GM18508 (cell line): ENCODE measurements at regions not wholly inside any gene's neighbourhood (a gene's known extent, or its start where the extent isn't known, plus 50 kb on each side); places are given as distances from the start of the nearest gene placed in this dataset.
"Not testable (repeated sequence)": the region's sequence is repeated elsewhere in the genome, so short reads cannot be mapped to it uniquely, and the experiment has no call there.

Experiments
- ATAC-seq: cut with Tn5 transposase; IDR thresholded peaks from one replicate; pipeline ENCODE4 v1.9.1; 2021; ENCODE audit warnings: moderate number of reproducible peaks; ENCODE audit not compliant: insufficient read depth, unreplicated experiment

DNA sequence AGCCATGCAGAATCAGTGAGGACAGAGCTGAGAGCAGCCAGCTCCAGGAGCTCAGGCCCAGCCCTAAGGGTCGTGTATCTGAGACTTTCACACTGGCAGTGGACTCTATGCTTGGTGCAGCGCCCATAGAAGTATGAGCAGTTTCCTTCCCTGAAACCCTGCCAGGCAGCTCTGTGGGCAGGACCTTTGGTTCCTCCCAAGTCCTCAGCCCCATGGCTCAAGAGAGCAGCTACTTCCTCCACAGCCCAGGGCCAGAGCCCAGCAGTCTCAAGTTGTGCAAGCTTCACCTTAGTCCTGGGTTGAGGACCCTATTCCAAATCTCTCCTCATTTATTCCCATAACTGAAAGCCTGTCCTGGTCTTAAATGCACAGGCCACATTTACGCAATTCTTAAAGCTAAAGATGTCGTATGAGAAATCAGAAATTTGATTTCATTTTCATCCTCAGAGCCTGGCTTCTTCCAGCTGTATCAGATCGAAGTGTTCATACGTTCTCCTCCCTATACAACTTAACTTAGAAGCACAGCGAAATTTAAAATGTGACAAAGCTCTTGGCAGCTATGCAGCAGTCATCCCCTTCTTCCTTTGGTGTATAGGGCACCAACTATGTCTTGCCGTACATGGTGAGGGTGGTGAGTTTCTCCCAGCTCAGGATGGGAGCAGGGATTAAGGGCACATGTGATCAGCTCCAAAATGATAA is 1337.1 kb downstream of the RPIA start:
- ATAC-seq = not testable (repeated sequence)

DNA sequence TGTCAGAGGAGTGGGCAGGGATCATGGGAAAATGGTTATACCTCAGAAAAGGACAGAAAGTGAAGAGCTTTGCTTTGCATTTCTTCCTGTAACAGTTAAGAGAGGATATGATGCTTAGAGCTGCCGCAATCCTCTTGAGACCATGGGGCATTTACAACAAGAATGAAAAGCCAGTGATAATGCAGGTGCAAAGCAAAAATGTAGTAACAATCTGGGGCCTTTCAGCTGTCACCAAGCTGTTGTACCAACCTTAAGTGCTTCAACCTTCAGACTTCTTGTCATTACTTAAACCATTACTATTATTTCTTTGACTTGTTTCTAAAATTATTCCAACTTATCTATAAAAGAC is 1337.6 kb downstream of the RPIA start:
- ATAC-seq = not testable (repeated sequence)

DNA sequence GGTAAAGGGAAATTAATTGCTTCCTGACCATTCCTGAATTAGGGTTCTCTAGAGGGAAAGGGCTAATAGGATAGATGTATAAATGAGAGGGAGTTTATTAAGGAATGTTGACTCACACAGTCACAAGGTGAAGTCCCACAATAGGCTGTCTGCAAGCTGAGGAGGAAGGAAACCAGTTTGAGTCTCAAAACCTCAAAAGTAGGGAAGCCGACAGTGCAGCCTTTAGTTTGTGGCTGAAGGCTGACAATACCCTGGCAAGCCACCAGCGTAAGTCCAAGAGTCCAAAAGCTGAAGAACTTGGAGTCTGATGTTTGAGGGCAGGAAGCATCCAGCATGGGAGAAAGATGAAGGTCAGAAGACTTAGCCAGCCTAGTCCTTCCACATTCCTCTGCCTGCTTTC is 1340.8 kb downstream of the RPIA start:
- ATAC-seq = not testable (repeated sequence)

DNA sequence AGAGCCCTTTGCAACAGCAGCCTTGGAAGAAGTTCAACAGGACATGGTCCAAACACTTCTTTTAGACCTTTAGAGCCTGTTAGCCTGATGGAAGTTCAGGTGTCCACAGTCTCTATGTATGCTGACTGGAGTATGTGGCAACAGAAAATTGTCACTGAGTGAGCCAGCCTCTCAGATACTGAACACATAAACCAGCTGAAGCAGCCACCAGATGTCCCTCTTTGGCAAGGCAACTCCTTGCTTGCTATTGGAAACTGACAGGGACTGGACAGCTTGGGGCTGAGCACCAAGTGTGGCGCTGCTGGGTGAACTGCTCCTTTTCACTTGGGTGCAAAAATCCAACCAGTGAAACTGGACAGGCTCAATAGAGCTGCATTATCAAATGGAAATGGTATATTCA is 1344.9 kb downstream of the RPIA start:
- not testable (repeated sequence) for ATAC-seq

DNA sequence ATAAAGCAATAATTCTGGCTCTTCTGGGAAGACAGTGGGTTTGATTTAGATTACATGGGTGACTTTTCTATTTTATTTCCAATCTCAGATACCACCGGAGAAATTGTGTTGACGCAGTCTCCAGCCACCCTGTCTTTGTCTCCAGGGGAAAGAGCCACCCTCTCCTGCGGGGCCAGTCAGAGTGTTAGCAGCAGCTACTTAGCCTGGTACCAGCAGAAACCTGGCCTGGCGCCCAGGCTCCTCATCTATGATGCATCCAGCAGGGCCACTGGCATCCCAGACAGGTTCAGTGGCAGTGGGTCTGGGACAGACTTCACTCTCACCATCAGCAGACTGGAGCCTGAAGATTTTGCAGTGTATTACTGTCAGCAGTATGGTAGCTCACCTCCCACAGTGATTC is 1347.6 kb downstream of the RPIA start:
- ATAC-seq = not testable (repeated sequence)

DNA sequence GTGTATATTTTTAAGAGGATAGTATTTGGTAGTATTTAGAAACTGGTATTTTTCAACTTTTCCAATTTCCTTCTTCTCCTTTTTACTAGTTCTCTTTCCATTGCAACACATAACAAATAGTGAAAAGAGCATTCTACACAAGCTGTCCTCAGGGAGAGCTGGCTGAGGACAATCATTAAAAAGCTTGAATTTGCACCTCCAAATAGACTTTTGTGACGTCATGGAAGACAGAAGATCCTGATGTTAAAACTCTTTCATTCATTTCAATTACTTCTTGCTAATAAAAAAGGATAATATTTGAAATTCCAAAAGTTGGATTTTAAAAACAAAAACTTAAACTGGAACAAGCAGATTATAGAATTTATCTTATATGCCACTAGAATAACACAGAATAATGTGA is 1356.3 kb downstream of the RPIA start:
- ATAC-seq = not testable (repeated sequence)

DNA sequence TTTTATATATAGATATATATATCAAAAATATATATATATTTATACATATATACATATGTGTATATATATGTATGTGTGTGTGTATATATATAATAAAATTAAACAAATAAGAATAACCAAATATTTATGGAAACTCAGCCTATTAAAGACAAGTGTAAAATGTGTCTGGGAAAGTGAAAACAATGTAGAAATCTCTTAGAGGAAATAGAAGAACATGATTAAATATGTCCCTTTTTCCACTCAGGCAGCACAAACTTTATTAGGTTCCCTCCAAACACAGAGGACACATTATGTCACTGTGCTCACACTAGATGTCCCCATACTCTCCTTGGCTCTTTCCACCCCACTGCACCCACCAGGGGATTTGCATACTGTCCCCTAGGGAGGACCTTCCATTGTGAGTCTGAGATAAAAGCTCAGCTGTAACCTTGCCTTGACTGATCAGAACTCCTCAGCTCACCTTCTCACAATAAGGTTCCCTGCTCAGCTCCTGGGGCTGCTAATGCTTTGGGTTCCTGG is 1360.7 kb downstream of the RPIA start:
- ATAC-seq = not testable (repeated sequence)

DNA sequence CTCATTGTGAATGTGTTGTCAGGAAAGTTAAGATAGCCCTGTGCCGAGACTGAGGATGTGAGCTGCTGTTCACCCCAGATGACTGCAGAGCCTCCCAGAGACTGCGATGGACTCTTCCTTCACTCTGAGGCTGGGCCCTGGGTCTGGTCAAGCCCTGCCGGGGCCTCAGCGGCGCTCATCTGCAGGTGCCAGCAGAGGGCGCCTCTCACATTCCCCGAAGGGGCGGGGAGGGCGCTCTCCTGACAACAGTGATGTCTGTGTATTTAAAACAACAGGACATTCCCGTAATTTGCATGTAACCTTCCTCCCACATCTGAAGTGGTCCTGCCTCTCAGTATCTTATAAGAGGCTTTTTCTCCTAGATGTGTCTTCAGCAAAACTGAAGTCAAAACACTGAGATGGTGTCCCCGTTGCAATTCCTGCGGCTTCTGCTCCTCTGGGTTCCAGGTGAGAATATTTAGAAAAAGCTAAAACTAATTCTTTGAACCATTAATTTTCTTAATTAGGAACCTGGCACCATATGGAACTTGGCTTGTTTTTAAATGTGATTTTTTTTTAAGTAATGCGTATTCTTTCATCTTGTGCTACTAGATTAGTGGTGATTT is 1377.9 kb downstream of the RPIA start:
- ATAC-seq = peak; percentile 53

DNA sequence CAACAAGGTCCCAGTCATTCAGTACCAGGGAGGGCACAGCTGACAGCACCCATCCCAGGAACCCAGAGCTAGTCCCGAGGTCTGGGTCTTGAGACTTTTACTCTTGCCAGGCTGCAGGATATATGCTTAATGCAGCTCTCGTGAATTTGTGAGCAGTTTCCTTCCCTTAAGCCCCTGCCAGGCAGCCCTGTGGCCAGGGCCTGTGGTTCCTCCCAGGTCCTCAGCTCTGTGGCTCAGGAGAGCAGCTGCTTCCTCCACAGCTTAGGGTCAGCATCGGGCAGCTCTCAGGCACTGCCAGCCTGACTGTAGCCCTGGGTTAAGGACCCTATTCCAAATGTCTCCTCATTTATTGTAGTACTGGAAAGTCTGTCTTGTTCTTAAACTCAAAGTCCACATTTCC is 1384.8 kb downstream of the RPIA start:
- ATAC-seq = no peak

DNA sequence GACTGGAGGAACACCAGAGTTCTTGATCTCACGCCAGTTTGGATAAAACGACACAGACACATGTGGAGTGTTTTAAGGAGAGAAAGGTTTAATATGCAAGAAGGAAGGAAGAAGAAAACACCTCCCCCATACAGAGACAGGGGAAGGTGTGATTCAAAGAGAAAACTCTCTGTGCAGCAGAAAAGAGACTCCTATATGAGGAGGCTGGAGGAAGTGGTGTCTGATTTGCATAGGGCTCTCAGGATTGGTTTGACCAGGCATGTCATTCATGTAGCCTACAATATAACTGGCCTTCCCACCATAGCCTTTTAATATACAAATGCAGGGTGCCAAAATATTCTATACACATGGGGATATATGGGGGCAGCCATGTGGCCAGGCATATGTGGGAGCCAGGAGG is 1386.5 kb downstream of the RPIA start:
- no peak for ATAC-seq

DNA sequence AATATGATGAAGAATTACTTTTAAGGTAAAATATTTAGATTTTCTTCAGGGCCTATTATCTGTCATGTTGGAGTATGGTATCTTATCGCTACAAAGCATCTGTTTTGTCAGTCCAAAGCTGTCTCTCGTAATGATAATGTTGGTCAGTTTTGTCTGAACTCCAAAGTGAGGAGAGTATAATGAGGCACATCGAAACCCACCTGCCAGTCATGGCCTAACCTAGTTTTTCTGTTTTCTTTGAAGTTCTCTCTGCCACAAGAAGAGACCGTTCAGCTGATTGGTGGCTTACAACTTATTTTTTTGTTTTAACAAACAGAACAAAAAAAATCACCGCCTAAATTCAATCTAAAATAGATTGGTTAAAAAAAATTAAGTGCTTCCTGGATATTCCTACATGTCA is 1387.9 kb downstream of the RPIA start:
- no peak for ATAC-seq

DNA sequence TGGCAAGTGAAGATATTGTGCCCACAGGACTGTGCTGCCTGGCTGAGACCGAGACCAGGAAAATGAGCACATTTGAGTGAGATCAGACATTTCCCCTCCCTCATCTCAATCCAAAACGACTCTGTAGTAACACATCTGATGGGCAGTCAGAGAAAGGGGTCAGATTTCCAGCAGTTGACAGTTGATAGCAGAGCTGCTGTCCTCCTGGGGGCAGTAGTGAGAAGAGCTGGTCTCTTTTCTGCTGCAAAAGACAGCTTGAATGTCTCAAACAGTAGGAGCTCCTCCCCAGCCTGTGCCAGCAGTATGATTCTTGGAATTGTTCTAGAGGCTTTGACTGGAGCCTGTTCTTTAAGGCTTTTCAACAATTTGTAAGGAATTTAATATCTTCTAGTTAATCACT is 1396.3 kb downstream of the RPIA start:
- not testable (repeated sequence) for ATAC-seq

DNA sequence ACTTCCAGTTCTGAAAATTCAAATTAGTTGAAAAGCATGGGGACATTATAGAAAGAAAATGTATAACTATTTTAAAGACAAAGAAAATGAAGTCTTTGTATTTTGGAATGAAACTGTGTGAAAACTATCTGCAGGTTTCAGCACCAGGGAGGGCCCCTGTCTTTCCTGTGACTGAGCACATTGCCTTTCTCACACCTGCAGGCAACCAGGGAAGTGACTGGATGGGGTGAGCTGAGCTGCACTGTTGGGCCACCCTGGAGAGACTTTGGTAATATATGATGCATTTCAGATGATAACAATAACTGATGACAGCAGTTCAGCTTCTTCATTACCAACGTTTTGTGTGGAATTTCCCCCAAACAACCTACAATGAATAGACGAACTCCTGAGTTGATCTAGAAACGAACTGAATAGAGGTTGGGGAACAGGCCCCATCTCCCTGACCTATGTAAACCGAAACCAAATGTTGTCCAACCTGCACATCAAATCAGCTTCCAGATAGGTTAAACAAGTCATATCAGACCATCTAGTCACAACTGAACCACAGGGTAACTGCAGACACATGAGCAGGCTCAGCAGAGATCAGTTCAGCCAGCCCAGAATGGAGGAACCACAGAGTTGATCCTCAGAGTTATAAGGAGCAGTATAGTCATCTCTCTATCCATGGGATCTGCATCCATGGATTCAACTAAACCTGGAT is 1402.2 kb downstream of the RPIA start:
- not testable (repeated sequence) for ATAC-seq

DNA sequence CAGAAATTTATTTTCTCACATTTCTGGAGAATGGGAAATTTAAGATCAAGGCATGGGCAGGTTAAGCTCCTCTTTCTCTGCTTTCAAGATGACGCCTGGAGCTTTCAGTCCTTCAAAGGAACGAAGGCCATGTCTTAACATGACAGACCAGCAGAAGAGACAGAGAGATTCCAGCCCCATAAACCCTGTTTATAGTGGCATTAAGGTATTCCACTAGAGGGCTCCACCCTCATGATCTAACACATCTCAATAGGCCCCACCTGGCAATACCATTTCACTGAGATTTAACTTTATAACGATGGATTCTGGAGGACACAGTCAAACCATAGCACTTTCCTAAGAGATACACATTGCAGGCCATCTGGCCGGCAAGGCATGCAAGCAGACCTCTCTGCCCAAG is 1406.1 kb downstream of the RPIA start:
- ATAC-seq = not testable (repeated sequence)

DNA sequence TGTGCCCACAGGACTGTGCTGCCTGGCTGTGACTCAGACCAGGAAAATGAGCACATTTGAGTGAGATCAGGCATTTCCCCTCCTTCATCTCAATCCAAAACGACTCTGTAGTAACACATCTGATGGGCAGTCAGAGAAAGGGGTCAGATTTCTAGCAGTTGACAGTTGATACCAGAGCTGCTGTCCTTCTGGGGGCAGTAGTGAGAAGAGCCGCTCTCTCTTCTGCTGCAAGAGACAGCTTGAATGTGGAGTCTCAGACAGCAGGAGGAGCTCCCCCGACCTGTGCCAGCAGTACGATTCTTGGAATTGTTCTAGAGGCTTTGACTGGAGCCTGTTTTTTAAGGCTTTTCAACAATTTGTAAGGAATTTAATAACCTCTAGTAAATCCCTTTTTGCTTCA is 1413.7 kb downstream of the RPIA start:
- ATAC-seq = not testable (repeated sequence)

DNA sequence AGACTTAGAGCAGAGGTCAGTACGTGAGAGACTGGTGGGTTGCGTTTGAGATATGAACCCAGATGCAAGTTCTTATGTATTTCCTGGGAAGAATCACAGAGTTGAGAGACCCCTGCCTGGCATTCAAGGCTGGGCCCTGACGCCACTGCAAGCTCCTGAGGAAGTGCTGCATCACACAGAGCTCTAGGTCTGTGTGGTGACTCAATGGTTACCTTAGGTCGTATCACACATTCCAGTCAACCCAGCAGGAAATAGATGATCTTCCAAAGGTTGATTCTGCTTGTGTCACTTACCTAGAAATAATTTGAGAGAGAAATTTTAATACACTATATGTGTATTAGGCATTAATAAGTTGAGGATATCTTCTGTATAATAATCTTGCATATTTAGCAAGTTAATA is 1431.9 kb downstream of the RPIA start:
- not testable (repeated sequence) for ATAC-seq

DNA sequence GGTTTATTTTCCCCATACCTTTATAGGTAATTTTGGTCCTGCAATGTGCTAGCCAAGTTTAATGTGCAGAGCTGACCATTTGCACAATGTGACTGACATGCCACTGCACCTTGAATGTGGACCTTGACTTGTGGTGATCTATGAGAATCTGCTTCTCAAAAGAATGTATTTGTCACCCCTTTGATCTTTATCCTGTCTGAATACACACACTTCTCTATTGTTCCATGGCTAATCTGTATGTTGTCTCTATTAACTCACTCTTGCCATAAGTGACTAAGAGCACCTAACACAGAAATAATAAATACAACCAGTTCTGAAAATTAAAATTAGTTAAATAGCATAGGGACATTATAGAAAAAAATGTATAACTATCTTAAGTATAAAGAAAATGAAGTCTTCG is 1447.6 kb downstream of the RPIA start:
- not testable (repeated sequence) for ATAC-seq

DNA sequence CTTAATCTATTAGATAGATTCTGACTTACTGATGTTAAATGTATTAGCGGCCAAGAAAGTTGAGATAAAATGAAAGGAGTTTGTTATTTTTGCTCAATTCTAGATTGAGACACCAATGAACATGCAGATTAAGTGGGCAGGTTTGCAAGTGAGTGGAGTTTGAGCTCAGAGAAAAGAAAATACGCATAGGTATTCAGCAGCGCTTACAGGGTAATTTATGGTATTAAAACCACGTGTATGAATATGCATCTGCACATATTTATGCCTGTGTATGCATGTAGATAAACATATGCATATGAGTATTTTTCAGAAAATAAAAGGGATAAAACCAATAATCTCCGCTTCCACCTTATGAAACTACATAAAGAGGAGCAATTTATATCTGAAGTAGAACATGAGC is 1450.1 kb downstream of the RPIA start:
- not testable (repeated sequence) for ATAC-seq

DNA sequence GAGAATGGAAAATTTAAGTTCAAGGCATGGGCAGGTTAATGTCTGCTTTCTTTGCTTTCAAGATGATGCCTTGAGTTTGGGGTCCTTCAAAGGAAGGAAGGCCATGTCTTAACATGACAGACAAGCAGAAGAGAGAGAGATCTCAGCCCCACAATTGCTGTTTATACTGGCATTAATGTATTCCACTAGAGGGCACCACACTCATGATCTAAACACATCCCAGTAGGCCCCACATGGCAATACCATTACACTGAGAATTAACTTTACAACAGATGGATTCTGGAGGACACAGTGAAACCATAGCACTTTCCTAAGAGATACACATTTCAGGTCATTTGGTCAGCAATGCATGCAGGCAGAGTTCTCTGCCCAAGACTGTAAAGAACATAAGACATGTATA is 1460.3 kb downstream of the RPIA start:
- not testable (repeated sequence) for ATAC-seq

DNA sequence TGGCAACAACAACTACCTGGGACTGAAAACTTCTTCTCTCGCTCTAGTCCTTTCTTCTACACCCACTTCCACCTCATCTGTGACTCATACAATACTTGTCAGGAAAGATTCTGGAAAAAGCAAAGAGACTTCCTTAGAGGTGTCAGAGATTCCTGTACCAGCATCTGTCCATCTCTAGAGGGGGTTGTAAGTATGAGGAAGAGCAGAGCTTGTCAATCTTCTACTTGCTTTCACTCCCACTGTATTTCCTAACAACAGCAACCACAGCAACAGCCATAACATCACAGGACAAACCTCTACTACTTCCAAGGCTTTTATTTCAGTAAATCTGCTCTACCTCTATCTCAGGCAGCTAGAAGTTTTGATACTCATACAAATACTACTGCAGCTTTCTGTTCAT is 1479.5 kb downstream of the RPIA start:
- ATAC-seq = not testable (repeated sequence)

DNA sequence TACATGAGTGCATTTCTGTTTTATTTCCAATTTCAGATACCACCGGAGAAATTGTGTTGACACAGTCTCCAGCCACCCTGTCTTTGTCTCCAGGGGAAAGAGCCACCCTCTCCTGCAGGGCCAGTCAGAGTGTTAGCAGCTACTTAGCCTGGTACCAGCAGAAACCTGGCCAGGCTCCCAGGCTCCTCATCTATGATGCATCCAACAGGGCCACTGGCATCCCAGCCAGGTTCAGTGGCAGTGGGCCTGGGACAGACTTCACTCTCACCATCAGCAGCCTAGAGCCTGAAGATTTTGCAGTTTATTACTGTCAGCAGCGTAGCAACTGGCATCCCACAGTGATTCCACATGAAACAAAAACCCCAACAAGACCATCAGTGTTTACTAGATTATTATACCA is 1481.6 kb downstream of the RPIA start:
- ATAC-seq = not testable (repeated sequence)
